IMR-90 (cell line): ENCODE measurements at regions not wholly inside any gene's neighbourhood (a gene's known extent, or its start where the extent isn't known, plus 50 kb on each side); places are given as distances from the start of the nearest gene placed in this dataset.

ENCODE experiments used
- CEBPB ChIP-seq: IDR thresholded peaks from 2 replicates; pipeline ENCODE4 v1.6.1; 2012; ENCODE audit warnings: low read depth, low read length, improper control_type of control experiment
- CHD1 ChIP-seq: IDR thresholded peaks from 2 replicates; pipeline ENCODE4 v1.6.1; 2012; ENCODE audit warnings: low read depth, low read length, improper control_type of control experiment
- CTCF ChIP-seq: conservative IDR thresholded peaks from 2 replicates; pipeline ENCODE4 v1.5.1; 2012; ENCODE audit warnings: mild to moderate bottlenecking, low read depth, low read length, improper control_type of control experiment
- MAZ ChIP-seq: IDR thresholded peaks from 2 replicates; pipeline ENCODE4 v1.6.1; 2012; ENCODE audit warnings: low read depth, mild to moderate bottlenecking, low read length, improper control_type of control experiment, moderate library complexity, borderline replicate concordance
- NFE2L2 ChIP-seq: fragments of 150-350 bp; IDR thresholded peaks from 2 replicates; pipeline ENCODE4 v1.6.1; 2016; ENCODE audit warnings: low read depth, mild to moderate bottlenecking, low read length
- POLR2A ChIP-seq: IDR thresholded peaks from 2 replicates; pipeline ENCODE4 v1.6.1; 2012; ENCODE audit warnings: mild to moderate bottlenecking, low read depth, low read length
- RAD21 ChIP-seq: IDR thresholded peaks from 2 replicates; pipeline ENCODE4 v1.6.1; 2012; ENCODE audit warnings: low read length, improper control_type of control experiment
- RFX5 ChIP-seq: IDR thresholded peaks from 2 replicates; pipeline ENCODE4 v1.8.0; 2012; ENCODE audit warnings: low read depth, mild to moderate bottlenecking, low read length, moderate library complexity
- USF2 ChIP-seq: fragments of 150-350 bp; IDR thresholded peaks from 2 replicates; pipeline ENCODE4 v1.6.1; 2017; ENCODE audit warnings: mild to moderate bottlenecking, antibody characterized with exemption, low read length, low read depth

- no peak for TF ChIP-seq POLR2A
- TF ChIP-seq RAD21, result peak; percentile 32
- TF ChIP-seq CTCF, result peak; percentile 23
- no peak for TF ChIP-seq CEBPB
- no peak for TF ChIP-seq USF2
- no peak for TF ChIP-seq MAZ
- no peak for TF ChIP-seq RFX5
- TF ChIP-seq NFE2L2, result no peak
- no peak for TF ChIP-seq CHD1
Measured at GRCh38 chr9:1941989-1942388, 73.2 kb upstream of the SMARCA2 start.
